OCI-LY3 (cell line): ENCODE measurements at regions not wholly inside any gene's neighbourhood (a gene's known extent, or its start where the extent isn't known, plus 50 kb on each side); places are given as distances from the start of the nearest gene placed in this dataset.

Source experiments
- H2AFZ ChIP-seq: fragments of 200-600, 300-600 bp; shearing (Covaris generic); 2 replicates; pipeline ENCODE4 v1.6.0; 2014; ENCODE audit warnings: antibody characterized with exemption, low read depth, low read length
- H3K27ac ChIP-seq: fragments of 200-600, 300-600 bp; sonication (generic); 2 replicates; pipeline ENCODE4 v1.5.1; 2014; ENCODE audit warnings: mild to moderate bottlenecking, low read length, moderate library complexity, mixed read lengths
- H3K27me3 ChIP-seq: fragments of 200-600, 300-600 bp; sonication (generic); 2 replicates; pipeline ENCODE4 v1.6.1; 2014; ENCODE audit warnings: low read depth, low read length, mixed read lengths
- H3K36me3 ChIP-seq: fragments of 200-600, 300-600 bp; sonication (generic); replicated peaks from 2 replicates; pipeline ENCODE3; 2014; ENCODE audit warnings: low read depth, low read length, mixed read lengths
- H3K4me1 ChIP-seq: fragments of 300-600, 200-600 bp; sonication (generic); 2 replicates; pipeline ENCODE4 v1.6.1; 2014; ENCODE audit warnings: low read length, mixed read lengths
- H3K4me2 ChIP-seq: fragments of 200-600, 300-600 bp; sonication (generic); 2 replicates; pipeline ENCODE4 v1.6.1; 2014; ENCODE audit warnings: low read length, mixed read lengths
- H3K4me3 ChIP-seq: fragments of 300-600, 200-600 bp; sonication (generic); 2 replicates; pipeline ENCODE4 v1.5.1; 2014; ENCODE audit warnings: antibody characterized with exemption, mild to moderate bottlenecking, low read length, moderate library complexity
- H3K79me2 ChIP-seq: fragments of 300-600, 200-600 bp; shearing (Covaris generic); 2 replicates; pipeline ENCODE4 v1.6.1; 2014; ENCODE audit warnings: mild to moderate bottlenecking, low read length, mixed read lengths
- H3K9ac ChIP-seq: fragments of 300-600, 200-600 bp; shearing (Covaris generic); 2 replicates; pipeline ENCODE4 v1.6.0; 2014; ENCODE audit warnings: mild to moderate bottlenecking, low read length, moderate library complexity
- H3K9me3 ChIP-seq: fragments of 200-600, 300-600 bp; shearing (Covaris generic); 2 replicates; pipeline ENCODE4 v1.6.1; 2014; ENCODE audit warnings: low read length, mixed read lengths; ENCODE audit not compliant: insufficient read depth
- H4K20me1 ChIP-seq: fragments of 200-600, 300-600 bp; sonication (generic); 2 replicates; pipeline ENCODE4 v1.6.1; 2016; ENCODE audit warnings: low read length, mixed read lengths; ENCODE audit not compliant: insufficient read depth
- CTCF ChIP-seq: fragments of 200-600, 300-600 bp; sonication (generic); IDR thresholded peaks from 2 replicates; pipeline ENCODE4 v1.5.1; 2014; ENCODE audit warnings: antibody characterized with exemption, low read length, low read depth
- EZH2phosphoT487 ChIP-seq: fragments of 200-600 bp; shearing (Covaris generic); IDR thresholded peaks from 2 replicates; pipeline ENCODE4 v1.6.1; 2018; ENCODE audit warnings: antibody characterized with exemption, mixed run types, low read depth

- no peaks in the 10 kb centered on the region for H4K20me1 ChIP-seq
- H2AFZ ChIP-seq = no peak overlapping the region
- H3K36me3 ChIP-seq = no peaks in the 10 kb centered on the region
- TF ChIP-seq EZH2phosphoT487 (no peak), CTCF (no peak)
- H3K79me2 ChIP-seq = no peaks in the 10 kb centered on the region
- no peaks in the 10 kb centered on the region for H3K4me1 ChIP-seq
- no peak overlapping the region for H3K27ac ChIP-seq
- no peaks in the 10 kb centered on the region for H3K27me3 ChIP-seq
- no peaks in the 10 kb centered on the region for H3K9me3 ChIP-seq
- no peak overlapping the region for H3K4me3 ChIP-seq
- H3K9ac ChIP-seq = no peak overlapping the region
- H3K4me2 ChIP-seq = no peak overlapping the region
Observed at GRCh38 chr4:28792917-28793597, 1927.1 kb upstream of the PCDH7 start.

GRCh38 chr4:28799696-28800095 is 1920.5 kb upstream of the PCDH7 start:
- Histone ChIP-seq H3K27ac (no peak overlapping the region), H4K20me1 (no peaks in the 10 kb centered on the region), H2AFZ (no peak overlapping the region), H3K36me3 (no peaks in the 10 kb centered on the region), H3K4me3 (no peak overlapping the region), H3K27me3 (no peaks in the 10 kb centered on the region), H3K4me1 (no peaks in the 10 kb centered on the region), H3K9ac (no peak overlapping the region), H3K79me2 (no peaks in the 10 kb centered on the region), H3K9me3 (no peaks in the 10 kb centered on the region), H3K4me2 (no peak overlapping the region)
- TF ChIP-seq EZH2phosphoT487 (no peak), CTCF (no peak)

- Histone ChIP-seq H4K20me1 (no peaks in the 10 kb centered on the region), H3K9ac (no peak overlapping the region), H3K4me1 (peaks cover 9% of the 10 kb centered on the region), H3K9me3 (no peaks in the 10 kb centered on the region; the same call in 1 of the 2 replicates), H3K4me2 (no peak overlapping the region), H3K36me3 (no peaks in the 10 kb centered on the region), H3K27me3 (no peaks in the 10 kb centered on the region), H3K27ac (no peak overlapping the region), H3K79me2 (no peaks in the 10 kb centered on the region), H2AFZ (no peak overlapping the region), H3K4me3 (no peak overlapping the region)
- TF ChIP-seq CTCF = no peak
- no peak for TF ChIP-seq EZH2phosphoT487
Observed at GRCh38 chr4:28811025-28811424, 1909.1 kb upstream of the PCDH7 start.

GRCh38 chr4:28822163-28822562 is 1898.0 kb upstream of the PCDH7 start:
- Histone ChIP-seq H3K4me2 (no peak overlapping the region), H2AFZ (no peak overlapping the region), H3K4me1 (no peaks in the 10 kb centered on the region), H3K79me2 (no peaks in the 10 kb centered on the region), H3K27me3 (no peaks in the 10 kb centered on the region), H3K27ac (no peak overlapping the region), H3K9me3 (no peaks in the 10 kb centered on the region), H3K36me3 (no peaks in the 10 kb centered on the region), H3K9ac (no peak overlapping the region), H4K20me1 (no peaks in the 10 kb centered on the region), H3K4me3 (no peak overlapping the region)
- TF ChIP-seq EZH2phosphoT487 = no peak
- no peak for TF ChIP-seq CTCF
